ENCODE measurements at regions not wholly inside any gene's neighbourhood (a gene's known extent, or its start where the extent isn't known, plus 50 kb on each side); places are given as distances from the start of the nearest gene placed in this dataset.

DNA sequence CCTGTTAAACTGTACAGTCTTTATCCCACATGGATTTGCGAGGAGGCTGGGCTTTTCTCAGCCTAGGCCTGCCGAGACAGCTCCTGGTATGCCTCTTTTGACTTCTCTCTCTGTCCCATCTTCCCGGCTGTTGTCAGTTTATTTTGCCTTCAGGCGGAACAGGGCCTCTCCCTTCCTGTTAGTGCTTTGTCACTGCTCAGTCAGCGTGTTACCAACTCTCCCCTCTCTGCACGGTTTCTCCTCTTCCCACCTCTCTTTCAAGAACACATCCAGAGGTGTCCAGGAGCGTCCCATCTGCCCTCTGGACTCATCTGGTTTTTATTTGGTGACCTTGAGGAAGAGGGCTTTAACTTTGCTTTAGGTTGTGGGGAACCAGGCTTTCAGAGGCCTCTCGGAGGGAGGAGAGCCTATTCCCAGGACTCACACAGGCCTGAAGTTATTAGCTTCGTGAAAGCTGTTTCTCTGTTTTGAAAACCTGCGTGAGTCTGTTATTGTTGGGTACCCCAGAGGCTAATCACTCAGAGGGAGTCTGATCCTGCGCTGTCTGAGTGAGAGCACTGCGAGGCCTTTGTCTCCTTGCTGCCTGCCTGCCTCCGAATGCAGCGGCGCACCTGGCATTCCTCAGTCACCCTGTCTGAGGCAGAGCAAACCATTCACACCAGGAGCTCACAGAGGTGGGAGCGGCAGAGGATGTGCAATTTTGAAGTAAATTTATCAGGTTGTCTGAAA, 234.4 kb upstream of the MPDZ start:
- TF ChIP-seq, protein P1, sequence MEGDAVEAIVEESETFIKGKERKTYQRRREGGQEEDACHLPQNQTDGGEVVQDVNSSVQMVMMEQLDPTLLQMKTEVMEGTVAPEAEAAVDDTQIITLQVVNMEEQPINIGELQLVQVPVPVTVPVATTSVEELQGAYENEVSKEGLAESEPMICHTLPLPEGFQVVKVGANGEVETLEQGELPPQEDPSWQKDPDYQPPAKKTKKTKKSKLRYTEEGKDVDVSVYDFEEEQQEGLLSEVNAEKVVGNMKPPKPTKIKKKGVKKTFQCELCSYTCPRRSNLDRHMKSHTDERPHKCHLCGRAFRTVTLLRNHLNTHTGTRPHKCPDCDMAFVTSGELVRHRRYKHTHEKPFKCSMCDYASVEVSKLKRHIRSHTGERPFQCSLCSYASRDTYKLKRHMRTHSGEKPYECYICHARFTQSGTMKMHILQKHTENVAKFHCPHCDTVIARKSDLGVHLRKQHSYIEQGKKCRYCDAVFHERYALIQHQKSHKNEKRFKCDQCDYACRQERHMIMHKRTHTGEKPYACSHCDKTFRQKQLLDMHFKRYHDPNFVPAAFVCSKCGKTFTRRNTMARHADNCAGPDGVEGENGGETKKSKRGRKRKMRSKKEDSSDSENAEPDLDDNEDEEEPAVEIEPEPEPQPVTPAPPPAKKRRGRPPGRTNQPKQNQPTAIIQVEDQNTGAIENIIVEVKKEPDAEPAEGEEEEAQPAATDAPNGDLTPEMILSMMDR (IDR thresholded peaks at IDR 0.05; ENCODE audit: borderline replicate concordance, insufficient read depth, low read depth, low read length), result no peak
- H3K4me3 ChIP-seq (ENCODE audit: low read depth, low read length), result no peak overlapping the region

DNA sequence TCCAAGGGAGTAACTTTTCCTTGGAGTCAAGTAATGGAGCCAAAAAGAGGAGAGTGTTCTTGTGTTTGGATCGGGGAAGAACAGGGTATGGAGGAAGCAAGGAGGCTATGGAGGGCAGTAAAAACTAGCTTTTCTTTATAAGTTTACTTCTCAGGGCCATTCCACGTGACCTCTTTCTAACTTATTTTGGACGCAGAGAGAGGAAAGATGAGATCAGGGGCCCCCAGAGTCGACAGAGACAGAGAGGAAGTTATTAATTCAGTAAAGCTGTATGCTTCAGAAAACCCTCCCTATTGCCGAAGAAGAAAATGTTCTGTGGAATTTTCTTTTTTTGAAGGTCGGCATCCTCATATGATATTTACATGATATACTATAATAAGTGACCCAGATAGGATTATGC, 233.8 kb upstream of the MPDZ start:
- H3K4me3 ChIP-seq (ENCODE audit: low read depth, low read length), result no peak overlapping the region
- TF ChIP-seq, protein P1 (IDR thresholded peaks at IDR 0.05; ENCODE audit: borderline replicate concordance, insufficient read depth, low read depth, low read length), result no peak

DNA sequence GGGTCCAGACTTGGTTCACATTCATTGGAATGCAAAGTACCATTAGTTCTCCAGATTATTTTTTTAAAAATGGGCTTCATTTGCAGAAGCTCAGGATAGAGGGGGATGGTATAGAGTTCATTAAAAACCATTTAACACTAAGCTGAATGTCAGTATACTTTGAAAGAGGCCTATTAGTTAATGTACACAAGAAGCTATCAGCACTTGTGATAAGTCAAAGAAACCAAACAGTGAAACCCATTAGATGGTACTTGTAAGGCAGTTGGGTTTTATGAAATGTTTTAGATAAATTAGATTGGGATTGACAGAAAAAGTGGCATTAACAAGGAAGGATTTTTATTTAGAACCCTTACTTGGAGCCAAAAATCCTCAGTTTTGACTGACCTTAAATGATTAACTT, 229.2 kb upstream of the MPDZ start:
- H3K4me3 ChIP-seq (ENCODE audit: low read depth, low read length), result no peak overlapping the region
- TF ChIP-seq, protein P1 (IDR thresholded peaks at IDR 0.05; ENCODE audit: borderline replicate concordance, insufficient read depth, low read depth, low read length), result no peak

DNA sequence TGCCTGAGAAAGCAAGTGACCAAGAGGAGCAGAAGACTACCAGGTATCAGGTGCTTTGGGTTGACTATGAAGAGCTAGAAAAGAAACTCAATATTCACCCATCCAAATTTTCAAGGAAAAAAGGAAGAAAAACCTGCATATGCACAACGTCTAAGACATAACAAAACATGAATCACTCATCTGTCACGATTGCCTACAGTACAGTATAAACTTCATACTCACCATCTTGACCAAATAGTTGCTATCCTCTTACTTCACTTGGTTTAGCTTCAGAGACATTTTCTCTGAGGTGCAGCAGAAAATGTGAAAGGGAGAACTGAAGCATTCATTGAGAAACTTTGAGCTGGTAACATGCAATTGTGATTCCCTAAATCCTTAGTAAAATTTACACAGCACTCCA, 228.6 kb upstream of the MPDZ start:
- TF ChIP-seq, protein P1 (IDR thresholded peaks at IDR 0.05; ENCODE audit: borderline replicate concordance, insufficient read depth, low read depth, low read length), result no peak
- H3K4me3 ChIP-seq (ENCODE audit: low read depth, low read length), result no peak overlapping the region

DNA sequence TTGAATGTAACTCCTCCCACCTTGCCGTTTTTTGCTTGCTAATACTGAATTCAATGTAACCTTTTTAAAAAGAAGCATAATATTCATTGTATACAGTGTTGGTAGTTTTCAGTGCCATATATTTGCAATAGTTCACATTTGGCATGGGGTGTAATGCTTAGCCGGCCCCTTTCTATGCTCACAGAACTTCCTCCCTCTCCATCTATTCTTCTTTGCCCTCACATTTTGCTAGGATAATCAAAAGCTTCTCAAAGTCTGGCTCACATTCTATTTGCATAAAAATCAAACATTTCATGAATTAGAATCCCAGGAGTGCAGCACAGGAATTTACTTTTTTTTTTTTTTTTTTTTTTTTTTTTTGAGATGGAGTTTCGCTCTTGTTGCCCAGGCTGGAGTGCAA, 226.3 kb upstream of the MPDZ start:
- H3K4me3 ChIP-seq (ENCODE audit: low read depth, low read length), result no peak overlapping the region
- TF ChIP-seq, protein P1 (IDR thresholded peaks at IDR 0.05; ENCODE audit: borderline replicate concordance, insufficient read depth, low read depth, low read length), result no peak

DNA sequence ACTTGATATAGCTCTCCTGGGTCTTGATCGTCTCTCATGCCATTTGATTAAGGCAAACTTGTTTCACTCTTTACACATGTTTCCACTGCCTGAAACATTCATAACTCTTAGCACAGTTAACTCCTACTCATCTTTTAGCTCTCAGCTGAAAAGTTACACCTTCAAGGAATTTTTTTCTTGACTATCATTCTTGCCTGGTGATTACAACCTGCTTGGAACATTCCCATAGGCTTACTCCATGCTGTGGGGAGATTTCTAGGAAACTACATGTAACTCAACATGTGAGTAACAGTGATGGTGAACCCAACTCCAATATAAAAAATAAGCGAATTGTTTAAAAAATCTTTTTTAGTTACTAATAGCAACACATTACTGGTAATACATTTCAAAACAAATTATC, 224.1 kb upstream of the MPDZ start:
- no peak overlapping the region for H3K4me3 ChIP-seq (ENCODE audit: low read depth, low read length)
- TF ChIP-seq, protein P1 (IDR thresholded peaks at IDR 0.05; ENCODE audit: borderline replicate concordance, insufficient read depth, low read depth, low read length), result no peak

DNA sequence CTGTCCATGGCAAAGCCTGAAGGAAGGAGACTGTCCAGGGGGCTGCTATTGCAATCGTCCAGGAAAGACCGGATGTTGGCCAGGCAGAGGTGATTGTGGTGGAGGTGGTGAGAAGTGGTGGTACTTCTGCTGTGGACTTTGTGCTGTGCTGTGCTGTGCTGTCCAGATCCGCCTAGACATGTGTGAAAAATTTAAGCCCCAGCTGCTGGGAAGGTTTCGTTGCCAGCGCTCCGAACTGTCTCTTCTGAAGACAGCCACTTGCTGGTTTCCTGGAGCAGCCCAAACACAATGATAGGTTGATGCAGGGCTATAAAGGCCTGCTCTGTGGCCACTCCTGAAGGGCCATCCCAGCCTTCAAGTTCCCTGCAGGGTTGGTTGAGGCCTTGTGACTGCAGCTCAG, 223.0 kb upstream of the MPDZ start:
- H3K4me3 ChIP-seq (ENCODE audit: low read depth, low read length), result no peak overlapping the region
- TF ChIP-seq, protein P1 (IDR thresholded peaks at IDR 0.05; ENCODE audit: borderline replicate concordance, insufficient read depth, low read depth, low read length), result no peak
